HEK293 (cell line): ENCODE measurements at regions not wholly inside any gene's neighbourhood (a gene's known extent, or its start where the extent isn't known, plus 50 kb on each side); places are given as distances from the start of the nearest gene placed in this dataset.

Source experiments
- ZNF155 ChIP-seq: fragments of 450-650 bp; formaldehyde crosslinking; IDR thresholded peaks from 2 replicates; pipeline ENCODE4 v1.5.1; 2016; ENCODE audit warnings: missing biosample characterization, missing genetic modification characterization
- TF ChIP-seq, protein P1 (sequence below): fragments of 450-650 bp; formaldehyde crosslinking; IDR thresholded peaks from 2 replicates; pipeline ENCODE4 v1.5.1; 2016; ENCODE audit warnings: missing biosample characterization, missing genetic modification characterization
- TF ChIP-seq, protein P2 (sequence below): fragments of 450-650 bp; formaldehyde crosslinking; IDR thresholded peaks from 2 replicates; pipeline ENCODE4 v1.5.1; 2016; ENCODE audit warnings: missing biosample characterization, missing genetic modification characterization

DNA sequence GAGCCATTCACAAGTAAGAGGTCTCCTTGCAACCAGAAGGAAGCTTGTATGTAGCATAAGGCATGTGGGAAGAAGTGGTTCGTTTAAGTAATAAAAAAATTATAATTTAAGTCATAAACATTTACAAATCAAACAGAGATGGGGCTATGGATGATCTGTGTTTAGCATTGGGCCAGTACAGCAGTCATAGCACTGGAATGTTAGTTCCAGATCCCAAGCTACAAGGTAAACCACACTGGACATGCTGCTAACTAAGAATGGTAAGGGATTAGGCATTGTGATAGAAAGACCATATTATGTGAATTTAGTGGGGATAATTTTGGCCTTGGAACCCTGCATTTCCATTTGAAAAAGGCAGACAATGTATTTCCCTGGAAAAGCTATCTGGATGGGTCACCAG, 170.4 kb upstream of the KCNN2 start:
- TF ChIP-seq, protein P1, sequence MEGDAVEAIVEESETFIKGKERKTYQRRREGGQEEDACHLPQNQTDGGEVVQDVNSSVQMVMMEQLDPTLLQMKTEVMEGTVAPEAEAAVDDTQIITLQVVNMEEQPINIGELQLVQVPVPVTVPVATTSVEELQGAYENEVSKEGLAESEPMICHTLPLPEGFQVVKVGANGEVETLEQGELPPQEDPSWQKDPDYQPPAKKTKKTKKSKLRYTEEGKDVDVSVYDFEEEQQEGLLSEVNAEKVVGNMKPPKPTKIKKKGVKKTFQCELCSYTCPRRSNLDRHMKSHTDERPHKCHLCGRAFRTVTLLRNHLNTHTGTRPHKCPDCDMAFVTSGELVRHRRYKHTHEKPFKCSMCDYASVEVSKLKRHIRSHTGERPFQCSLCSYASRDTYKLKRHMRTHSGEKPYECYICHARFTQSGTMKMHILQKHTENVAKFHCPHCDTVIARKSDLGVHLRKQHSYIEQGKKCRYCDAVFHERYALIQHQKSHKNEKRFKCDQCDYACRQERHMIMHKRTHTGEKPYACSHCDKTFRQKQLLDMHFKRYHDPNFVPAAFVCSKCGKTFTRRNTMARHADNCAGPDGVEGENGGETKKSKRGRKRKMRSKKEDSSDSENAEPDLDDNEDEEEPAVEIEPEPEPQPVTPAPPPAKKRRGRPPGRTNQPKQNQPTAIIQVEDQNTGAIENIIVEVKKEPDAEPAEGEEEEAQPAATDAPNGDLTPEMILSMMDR (tag by site-specific recombination): no peak
- TF ChIP-seq ZNF155: no peak
- TF ChIP-seq, protein P2, sequence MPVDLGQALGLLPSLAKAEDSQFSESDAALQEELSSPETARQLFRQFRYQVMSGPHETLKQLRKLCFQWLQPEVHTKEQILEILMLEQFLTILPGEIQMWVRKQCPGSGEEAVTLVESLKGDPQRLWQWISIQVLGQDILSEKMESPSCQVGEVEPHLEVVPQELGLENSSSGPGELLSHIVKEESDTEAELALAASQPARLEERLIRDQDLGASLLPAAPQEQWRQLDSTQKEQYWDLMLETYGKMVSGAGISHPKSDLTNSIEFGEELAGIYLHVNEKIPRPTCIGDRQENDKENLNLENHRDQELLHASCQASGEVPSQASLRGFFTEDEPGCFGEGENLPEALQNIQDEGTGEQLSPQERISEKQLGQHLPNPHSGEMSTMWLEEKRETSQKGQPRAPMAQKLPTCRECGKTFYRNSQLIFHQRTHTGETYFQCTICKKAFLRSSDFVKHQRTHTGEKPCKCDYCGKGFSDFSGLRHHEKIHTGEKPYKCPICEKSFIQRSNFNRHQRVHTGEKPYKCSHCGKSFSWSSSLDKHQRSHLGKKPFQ: no peak
